Adrenal gland (tissue), 9 donors: ENCODE measurements at regions not wholly inside any gene's neighbourhood (a gene's known extent, or its start where the extent isn't known, plus 50 kb on each side); places are given as distances from the start of the nearest gene placed in this dataset.

Experiments
- DNase-seq, 7 donors: peaks; one replicate each; pipeline ENCODE4 v3.0.0-alpha.2; 2019 to 2020
- H3K27ac ChIP-seq, 5 donors: fragments of 200-600 bp; sonication (generic) in 4 of 5; 1 replicate in 3 of 5; 2 replicates in 2 of 5; pipeline versions ENCODE4 v1.5.1 to v1.8.0; 2016 to 2020; ENCODE audit warnings: mild to moderate bottlenecking in 1 of 5
- H3K27me3 ChIP-seq: fragments of 200-600 bp; 2 replicates; pipeline ENCODE4 v1.8.0; 2021
- H3K36me3 ChIP-seq, 2 donors: fragments of 200-600 bp; replicated peaks in 1 of 2; 1 replicate in 1 of 2; 2 replicates in 1 of 2; pipeline versions ENCODE4 v1.5.1 to v1.8.0; 2018 to 2022
- H3K4me1 ChIP-seq, 2 donors: fragments of 200-600 bp; replicated peaks in 1 of 2; 1 replicate in 1 of 2; 2 replicates in 1 of 2; pipeline versions ENCODE4 v1.5.1 to v1.8.0; 2018 to 2021
- H3K4me3 ChIP-seq, 4 donors: fragments of 200-600 bp; sonication (generic) in 3 of 4; one replicate each; pipeline ENCODE4 v1.5.1; 2016 to 2018
- H3K9me3 ChIP-seq, 3 donors: fragments of 200-600 bp; sonication (generic) in 1 of 3; replicated peaks in 1 of 3; 1 replicate in 2 of 3; 2 replicates in 1 of 3; pipeline versions ENCODE4 v1.5.1 to v1.8.0; 2016 to 2021
- CTCF ChIP-seq, 6 experiments: fragments of 450-650 bp in 4 of 6; fragments of 200-600 bp in 2 of 6; sonication (generic) in 1 of 6; IDR thresholded peaks; 1 replicate in 5 of 6; 2 replicates in 1 of 6; pipeline versions ENCODE4 v1.5.1 to v1.8.0; 2016 to 2021; ENCODE audit warnings: antibody characterized with exemption in 6 of 6, mild to moderate bottlenecking in 2 of 6, moderate library complexity in 1 of 6
- POLR2A ChIP-seq, 2 donors: fragments of 450-650 bp; IDR thresholded peaks; one replicate each; pipeline ENCODE4 v1.6.1; 2017; ENCODE audit warnings: antibody characterized with exemption in 2 of 2, mild to moderate bottlenecking in 2 of 2, moderate library complexity in 1 of 2
- WGBS, 4 donors: extraction: QIAGEN DNeasy Blood & Tissue Kit in 2 of 4; methylation state at CpG; one replicate each; pipeline versions ENCODE4 v1.1.5 to v1.1.7; 2013 to 2017; 5-methylcytosine and 5-hydroxymethylcytosine counted together
- intact Hi-C, 2 donors: fragments of 100-400 bp; cut with DNase I; formaldehyde crosslinking; loops; one replicate each; pipeline versions ENCODE4 v1.14.1 to v1.15.0; 2022 to 2023
- donor health status: healthy with polysubstance abuse.
- donor health status: Bipolar disorder and iron deficiency.
- donor health status: DM: yes; HTN: yes; CAD: no.
- donor health status: DM: no; HTN: no; CAD: no.
- donor health status: DM: no; HTN: no; CAD: no.

GRCh38 chr5:88657136-88657535, 225.8 kb downstream of the MEF2C start:
- Histone ChIP-seq H3K4me1 (peaks cover 0 to 14% of the 10 kb centered on the region in 2 donors), H3K4me3 (no peak overlapping the region), H3K9me3 (no peaks in the 10 kb centered on the region), H3K27me3 (no peaks in the 10 kb centered on the region), H3K27ac (no peak overlapping the region), H3K36me3 (no peaks in the 10 kb centered on the region)
- no peak for DNase-seq
- TF ChIP-seq CTCF (IDR thresholded peaks at IDR 0.05) (no peak), POLR2A (IDR thresholded peaks at IDR 0.05) (no peak)
- 67 to 85% (median 68%) methylated on average over 1 of the region's 1 CpG for WGBS, 4 donors
- intact Hi-C loops, result no loop called here

GRCh38 chr5:88656221-88656950, 226.6 kb downstream of the MEF2C start:
- Histone ChIP-seq H3K36me3 (no peaks in the 10 kb centered on the region), H3K9me3 (no peaks in the 10 kb centered on the region), H3K27ac (no peak overlapping the region), H3K4me1 (peaks cover 0 to 12% of the 10 kb centered on the region in 2 donors), H3K4me3 (no peak overlapping the region), H3K27me3 (no peaks in the 10 kb centered on the region)
- no peak for DNase-seq
- WGBS, 4 donors, result 76 to 80% (median 77%) methylated on average over 5 of the region's 5 CpGs
- TF ChIP-seq POLR2A (IDR thresholded peaks at IDR 0.05) (no peak), CTCF (IDR thresholded peaks at IDR 0.05) (no peak)
- intact Hi-C loops, result no loop called here

GRCh38 chr5:88653471-88653870, 229.5 kb downstream of the MEF2C start:
- WGBS, 4 donors, result 44 to 57% (median 50%) methylated on average over 2 of the region's 2 CpGs
- peaks cover 5% of the 10 kb centered on the region for H3K27me3 ChIP-seq
- intact Hi-C loops, result no loop called here

GRCh38 chr5:88647901-88648300, 235.1 kb downstream of the MEF2C start:
- Histone ChIP-seq H3K27ac (no peak overlapping the region), H3K4me3 (no peak overlapping the region), H3K27me3 (peaks cover 5% of the 10 kb centered on the region), H3K36me3 (no peaks in the 10 kb centered on the region), H3K4me1 (no peaks in the 10 kb centered on the region), H3K9me3 (peaks cover 0 to 4% (median 0%) of the 10 kb centered on the region in 3 donors)
- intact Hi-C loops, result no loop called here
- no peak for TF ChIP-seq CTCF (IDR thresholded peaks at IDR 0.05)
- no peak for TF ChIP-seq POLR2A (IDR thresholded peaks at IDR 0.05)
- no peak for DNase-seq
- WGBS, 4 donors, result 77 to 87% (median 82%) methylated on average over 2 of the region's 2 CpGs

More at GRCh38 chr5:88653471-88653870, 229.5 kb downstream of the MEF2C start:
- no peak overlapping the region for H3K4me3 ChIP-seq
- DNase-seq, result no peak
- H3K36me3 ChIP-seq, result no peaks in the 10 kb centered on the region
- peaks cover 0 to 4% (median 0%) of the 10 kb centered on the region in 3 donors for H3K9me3 ChIP-seq
- TF ChIP-seq POLR2A (IDR thresholded peaks at IDR 0.05), result no peak
- TF ChIP-seq CTCF (IDR thresholded peaks at IDR 0.05), result no peak
- no peaks in the 10 kb centered on the region for H3K4me1 ChIP-seq
- H3K27ac ChIP-seq, result no peak overlapping the region
